ENCODE measurements at regions not wholly inside any gene's neighbourhood (a gene's known extent, or its start where the extent isn't known, plus 50 kb on each side); places are given as distances from the start of the nearest gene placed in this dataset.

DNA sequence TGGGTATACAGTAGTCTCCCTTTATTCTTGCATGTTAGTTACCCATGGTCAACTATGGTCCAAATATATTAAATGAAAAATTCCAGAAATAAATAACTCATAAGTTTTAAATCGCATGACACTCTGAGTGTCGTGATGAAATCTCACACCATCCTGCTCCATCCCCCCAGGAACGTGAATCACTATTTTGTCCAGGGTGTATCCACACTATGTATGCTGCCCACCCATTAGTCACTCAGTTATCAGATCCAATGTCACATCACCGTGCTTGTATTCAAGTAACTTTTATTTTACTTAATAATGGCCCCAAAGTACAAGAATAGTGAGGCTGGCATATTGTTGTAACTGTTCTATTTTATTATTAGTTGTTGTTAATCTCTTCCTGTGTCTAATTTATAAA is 115.8 kb upstream of the SERP2 start:
- TF ChIP-seq, protein P1, sequence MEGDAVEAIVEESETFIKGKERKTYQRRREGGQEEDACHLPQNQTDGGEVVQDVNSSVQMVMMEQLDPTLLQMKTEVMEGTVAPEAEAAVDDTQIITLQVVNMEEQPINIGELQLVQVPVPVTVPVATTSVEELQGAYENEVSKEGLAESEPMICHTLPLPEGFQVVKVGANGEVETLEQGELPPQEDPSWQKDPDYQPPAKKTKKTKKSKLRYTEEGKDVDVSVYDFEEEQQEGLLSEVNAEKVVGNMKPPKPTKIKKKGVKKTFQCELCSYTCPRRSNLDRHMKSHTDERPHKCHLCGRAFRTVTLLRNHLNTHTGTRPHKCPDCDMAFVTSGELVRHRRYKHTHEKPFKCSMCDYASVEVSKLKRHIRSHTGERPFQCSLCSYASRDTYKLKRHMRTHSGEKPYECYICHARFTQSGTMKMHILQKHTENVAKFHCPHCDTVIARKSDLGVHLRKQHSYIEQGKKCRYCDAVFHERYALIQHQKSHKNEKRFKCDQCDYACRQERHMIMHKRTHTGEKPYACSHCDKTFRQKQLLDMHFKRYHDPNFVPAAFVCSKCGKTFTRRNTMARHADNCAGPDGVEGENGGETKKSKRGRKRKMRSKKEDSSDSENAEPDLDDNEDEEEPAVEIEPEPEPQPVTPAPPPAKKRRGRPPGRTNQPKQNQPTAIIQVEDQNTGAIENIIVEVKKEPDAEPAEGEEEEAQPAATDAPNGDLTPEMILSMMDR (IDR thresholded peaks at IDR 0.05) = no peak
- TF ChIP-seq POLR2A (IDR thresholded peaks at IDR 0.05) = no peak
